ENCODE measurements at regions not wholly inside any gene's neighbourhood (a gene's known extent, or its start where the extent isn't known, plus 50 kb on each side); places are given as distances from the start of the nearest gene placed in this dataset.

DNA sequence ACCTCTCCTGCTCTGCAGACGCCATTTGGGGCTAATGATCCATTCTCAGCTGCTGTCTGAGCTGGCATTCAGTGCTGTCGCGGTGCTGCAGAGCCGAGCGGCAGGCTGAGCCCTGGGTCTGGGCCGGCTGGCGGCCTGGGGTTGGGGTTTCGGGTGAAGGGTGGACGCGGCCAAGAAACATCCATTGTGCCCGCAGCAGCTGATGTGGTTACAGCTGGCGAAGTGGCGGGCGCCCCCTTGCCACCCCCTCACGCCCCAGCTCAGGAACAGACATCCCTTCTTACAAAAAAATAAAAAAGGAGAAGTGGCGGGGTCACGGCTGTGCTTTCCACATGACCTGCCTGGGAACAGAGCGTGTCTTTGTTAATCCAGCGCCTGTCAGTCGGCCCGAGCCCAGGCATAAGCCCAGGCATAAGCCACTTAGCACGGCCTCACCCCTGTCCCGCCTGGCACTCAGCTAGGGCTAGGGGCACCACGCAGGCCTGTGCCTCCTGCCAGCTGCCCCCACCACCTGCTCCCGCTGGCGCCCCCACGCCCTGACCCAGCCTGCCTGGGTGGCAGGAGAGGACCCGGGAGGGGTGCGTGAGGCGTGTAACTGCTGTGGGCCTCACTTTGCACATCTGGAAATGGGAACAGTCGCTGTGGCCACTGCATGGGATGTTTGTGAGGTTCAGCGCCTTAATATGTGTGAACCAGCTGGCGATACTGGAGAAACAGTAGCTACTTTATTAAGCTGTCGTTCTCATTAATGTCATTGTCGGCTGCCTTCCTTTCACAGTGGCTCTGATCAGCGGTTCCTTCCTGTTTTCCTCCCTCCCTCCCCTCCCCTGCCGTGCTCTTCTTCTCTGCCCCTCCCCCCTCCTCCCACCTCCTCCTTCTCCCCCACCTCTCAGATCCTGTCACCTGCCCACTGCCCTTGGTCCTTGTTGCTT lies 197.7 kb upstream of the CIBAR2 start:
- ATAC-seq (peak; percentile 50), DNase-seq (peak; percentile 65)
- intact Hi-C loops (cut with micrococcal nuclease): no loop called here

GRCh38 chr16:85310868-85311585 lies 198.8 kb upstream of the CIBAR2 start:
- ATAC-seq: peak; percentile 73

GRCh38 chr16:85311741-85312140 lies 199.5 kb upstream of the CIBAR2 start:
- ATAC-seq (no peak), DNase-seq (no peak)
- intact Hi-C loops (cut with micrococcal nuclease): no loop called here

More at GRCh38 chr16:85310868-85311585, 198.8 kb upstream of the CIBAR2 start:
- intact Hi-C loops (cut with micrococcal nuclease): no loop called here
- DNase-seq: peak; percentile 69

DNA sequence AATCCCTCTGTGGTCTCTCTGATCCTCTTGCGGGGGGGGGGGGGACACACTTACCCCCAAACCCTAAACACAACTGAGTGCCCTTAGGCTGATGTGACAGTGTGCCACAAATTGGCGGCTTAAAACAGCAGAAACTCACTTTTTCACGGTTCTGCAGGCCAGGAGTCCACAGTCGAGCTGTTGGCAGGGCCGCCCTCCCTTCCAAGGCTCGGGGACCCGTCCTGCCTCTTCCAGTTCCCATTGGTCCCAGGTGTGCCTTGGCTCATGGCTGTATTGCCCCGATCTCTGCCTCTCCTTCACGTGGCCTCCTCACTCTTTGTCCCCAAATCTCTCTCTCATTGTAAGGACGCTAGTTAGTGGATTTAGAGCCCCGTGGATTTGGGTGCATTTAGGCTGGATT lies 199.9 kb upstream of the CIBAR2 start:
- no peak for ATAC-seq
- intact Hi-C loops (cut with micrococcal nuclease): no loop called here
- no peak for DNase-seq

GRCh38 chr16:85312642-85313525 lies 200.6 kb upstream of the CIBAR2 start:
- intact Hi-C loops (cut with micrococcal nuclease): no loop called here
- DNase-seq: no peak
- ATAC-seq: no peak

GRCh38 chr16:85313526-85314301 lies 201.4 kb upstream of the CIBAR2 start:
- ATAC-seq (no peak), DNase-seq (no peak)
- intact Hi-C loops (cut with micrococcal nuclease): no loop called here

DNA sequence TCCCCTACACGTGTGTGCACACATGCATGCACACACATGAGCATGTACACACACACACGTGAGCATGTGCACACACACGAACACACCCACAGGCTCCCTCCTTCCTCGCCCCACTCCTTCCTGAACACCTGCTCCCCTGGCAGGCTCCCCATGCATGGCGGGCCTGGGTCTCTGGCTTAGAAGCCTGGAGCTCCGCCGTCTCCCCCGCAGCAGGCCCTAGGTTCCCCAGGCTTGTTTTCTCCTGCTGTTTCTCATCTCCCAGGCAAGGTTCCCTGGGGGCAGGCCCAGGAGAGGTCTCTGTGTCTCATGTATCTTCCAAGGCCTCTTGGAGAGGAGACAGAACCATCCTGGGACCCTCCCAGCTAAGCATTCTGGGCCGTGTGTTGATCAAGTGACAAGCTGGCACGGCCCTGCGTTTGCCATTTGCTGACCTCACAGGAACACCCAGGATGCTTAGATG lies 202.3 kb upstream of the CIBAR2 start:
- no peak for DNase-seq
- no peak for ATAC-seq
- intact Hi-C loops (cut with micrococcal nuclease): no loop called here

DNA sequence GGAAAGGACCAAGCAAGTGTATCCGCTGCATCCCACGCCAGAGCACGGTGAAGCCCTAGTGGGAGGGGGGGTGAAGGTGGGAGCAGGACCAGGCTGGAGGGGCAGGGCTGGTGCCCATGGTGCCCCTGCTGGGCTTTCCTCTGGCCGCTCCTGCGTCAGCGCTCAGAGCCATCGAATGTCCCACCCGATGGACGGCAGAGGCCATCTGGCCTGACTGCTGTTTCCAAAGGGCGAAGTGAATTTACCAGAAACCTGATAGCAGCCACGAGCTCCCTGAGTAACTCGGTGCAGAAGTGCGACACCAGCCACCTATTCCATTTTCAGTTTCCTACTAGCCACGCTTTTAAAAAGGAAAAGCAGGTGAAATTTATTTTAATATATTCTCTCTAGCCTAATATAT lies 203.6 kb upstream of the CIBAR2 start:
- intact Hi-C loops (cut with micrococcal nuclease): no loop called here
- DNase-seq (no peak), ATAC-seq (no peak)

DNA sequence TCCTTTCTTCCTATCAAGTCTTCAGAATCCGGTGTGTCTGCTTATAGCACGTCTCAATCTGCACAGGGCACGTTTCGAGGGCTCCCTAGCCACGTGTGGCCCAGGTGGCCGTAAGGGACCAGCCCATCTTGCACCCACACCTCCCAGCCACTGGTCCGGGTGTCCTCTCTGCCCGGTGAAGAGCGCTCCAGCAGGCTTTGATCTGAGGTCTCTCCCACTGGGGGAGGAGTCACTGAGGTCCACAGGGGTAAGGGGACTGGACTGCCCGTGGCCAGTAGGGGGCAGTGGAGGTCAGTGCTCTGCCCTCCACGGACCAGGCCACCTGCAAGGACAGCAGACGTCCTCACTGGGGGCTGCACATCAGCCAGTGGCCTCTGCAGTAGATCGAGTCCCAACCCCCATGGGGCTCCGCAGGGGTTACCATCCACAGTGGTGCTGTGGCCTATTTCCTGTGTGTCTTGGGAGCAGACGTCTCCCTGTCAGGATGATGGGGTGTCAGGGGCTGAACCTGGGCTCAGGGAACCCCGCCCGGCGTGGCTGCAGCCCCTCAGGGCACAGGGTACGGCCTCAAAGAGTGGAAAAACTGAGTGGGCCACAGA lies 204.1 kb upstream of the CIBAR2 start:
- intact Hi-C loops (cut with micrococcal nuclease): no loop called here
- DNase-seq (peak; percentile 69), ATAC-seq (peak; percentile 75)

- ATAC-seq (no peak), DNase-seq (no peak)
- intact Hi-C loops (cut with micrococcal nuclease): no loop called here
These were observed 204.7 kb upstream of the CIBAR2 start for GRCh38 chr16:85316944-85317343.

DNA sequence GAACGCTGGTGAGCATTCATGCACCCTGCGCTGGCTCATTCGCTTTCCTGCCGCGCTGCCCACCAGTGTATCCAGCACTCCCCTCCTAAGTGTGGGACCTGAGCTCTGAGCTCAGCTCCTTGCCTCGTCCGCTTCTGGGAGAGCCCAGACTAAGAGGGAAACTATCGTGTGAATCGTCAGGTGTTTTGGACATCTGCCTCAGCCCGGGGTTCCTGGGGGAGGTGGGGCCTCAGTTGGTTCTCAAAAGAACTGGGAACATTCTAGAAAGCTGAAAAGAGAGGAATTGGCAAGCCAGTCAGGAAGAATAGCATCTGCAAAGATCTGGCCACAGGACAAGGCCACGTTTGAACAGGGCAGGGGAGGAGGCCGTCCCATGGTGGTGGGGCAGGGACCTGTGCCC lies 205.4 kb upstream of the CIBAR2 start:
- intact Hi-C loops (cut with micrococcal nuclease): no loop called here
- no peak for DNase-seq
- no peak for ATAC-seq

DNA sequence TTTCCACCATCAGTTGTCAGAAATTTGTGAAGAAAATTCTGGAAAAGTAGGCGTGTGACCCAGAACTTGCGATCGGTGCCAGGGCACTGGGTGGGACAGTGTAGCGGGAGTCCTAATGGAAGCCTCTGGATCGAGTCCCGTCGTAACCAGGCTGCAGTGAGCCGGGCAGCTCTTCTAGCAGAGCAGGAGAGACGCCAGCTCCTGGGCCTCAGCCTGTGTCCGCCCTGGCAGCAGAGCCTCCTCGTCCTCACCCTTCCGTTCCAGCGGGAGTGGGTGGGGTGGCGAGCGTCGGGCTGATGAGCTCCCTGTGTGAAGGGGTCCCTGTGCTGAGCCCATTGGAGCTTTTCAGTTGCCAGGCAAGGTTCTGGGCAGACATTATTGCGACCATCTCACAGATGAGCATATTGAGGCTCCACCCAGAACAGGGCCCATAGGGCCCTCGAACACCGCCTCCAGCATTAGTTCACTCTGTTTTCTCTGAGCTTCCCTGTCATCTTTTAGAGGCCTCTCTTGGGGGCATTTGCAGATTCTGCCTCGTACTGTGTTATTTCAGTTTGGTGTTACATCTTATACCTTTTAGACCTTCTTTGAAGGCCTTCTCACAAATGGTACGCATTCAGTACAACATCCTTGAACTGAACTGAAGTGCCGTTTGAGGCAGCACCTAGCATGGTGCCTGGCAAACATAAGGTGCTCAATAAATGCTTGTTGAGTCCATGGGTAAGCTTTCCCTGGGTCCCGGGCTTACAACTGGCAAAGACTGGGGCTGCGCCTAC lies 207.1 kb upstream of the CIBAR2 start:
- DNase-seq (no peak), ATAC-seq (no peak)
- intact Hi-C loops (cut with micrococcal nuclease): no loop called here

GRCh38 chr16:85319984-85320440 lies 207.7 kb upstream of the CIBAR2 start:
- ATAC-seq (no peak), DNase-seq (no peak)
- intact Hi-C loops (cut with micrococcal nuclease): no loop called here

- intact Hi-C loops (cut with micrococcal nuclease): no loop called here
- no peak for DNase-seq
- no peak for ATAC-seq
These were observed 208.6 kb upstream of the CIBAR2 start for GRCh38 chr16:85320677-85321385.

GRCh38 chr16:85321509-85322271 lies 209.4 kb upstream of the CIBAR2 start:
- intact Hi-C loops (cut with micrococcal nuclease): no loop called here
- DNase-seq (peak; percentile 97), ATAC-seq (peak; percentile 97)

Data from left ventricle myocardium superior (tissue), 1 donor.